GM12878 (cell line): ENCODE measurements at regions not wholly inside any gene's neighbourhood (a gene's known extent, or its start where the extent isn't known, plus 50 kb on each side); places are given as distances from the start of the nearest gene placed in this dataset.

ENCODE experiments used
- ATAC-seq: fragments of 200-7000 bp; cut with Tn5 transposase; 3 replicates; pipeline ENCODE4 v1.9.1; 2020; ENCODE audit warnings: mild to moderate bottlenecking, moderate library complexity
- BruUV-seq: library from RNA; stranded (reverse); fragments of 400-500 nt; replicated peaks from 2 replicates; lab custom pipeline; 2021; lab: Mats Ljungman, UMichigan
- CTCF ChIA-PET: fragments of 300-600 bp; sonication (Branson Sonifier 250); formaldehyde crosslinking; extraction: SDS; loops from one replicate; lab custom pipeline; 2021; ENCODE audit warnings: inconsistent platforms; lab: Yijun Ruan, JAX
- POLR2A ChIA-PET: fragments of 350-600 bp; formaldehyde crosslinking; extraction: SDS; loops from one replicate; lab custom pipeline; 2021; ENCODE audit warnings: inconsistent platforms; lab: Charles Lee
- RAD21 ChIA-PET: fragments of 300-600 bp; sonication (Branson Sonifier 250); formaldehyde crosslinking; loops from one replicate; lab custom pipeline; 2023; ENCODE audit warnings: antibody characterized with exemption; ENCODE audit not compliant: unreplicated experiment; lab: Charles Lee
- SMC1A ChIA-PET: fragments of 300-600 bp; sonication (Branson Sonifier 250); formaldehyde crosslinking; loops from one replicate; lab custom pipeline; 2023; ENCODE audit not compliant: unreplicated experiment, uncharacterized antibody; lab: Charles Lee
- DNase-seq: peaks from one replicate; pipeline ENCODE4 v3.0.0-alpha.2; 2011; ENCODE audit warnings: low read depth, low spot score
- FAIRE-seq: peaks from 3 replicates; lab custom pipeline; 2011; peaks lifted over from hg19 to GRCh38; lab: Jason Lieb, UNC
- H2AFZ ChIP-seq: 2 replicates; pipeline ENCODE4 v1.6.0; 2011; ENCODE audit warnings: low read depth, low read length, control low read depth; ENCODE audit not compliant: control insufficient read depth
- H3K27ac ChIP-seq: 2 replicates; pipeline ENCODE4 v1.5.1; 2011; ENCODE audit warnings: control low read depth; ENCODE audit not compliant: control insufficient read depth, insufficient read depth
- H3K27me3 ChIP-seq, 2 experiments: replicated peaks in 1 of 2; 2 replicates each; pipeline versions ENCODE4 v1.6.0 to v1.6.1; 2011; ENCODE audit warnings: low read length in 1 of 2; ENCODE audit not compliant: control insufficient read depth in 2 of 2, insufficient read depth in 2 of 2
- H3K36me3 ChIP-seq, 2 experiments: 2 replicates each; pipeline ENCODE4 v1.5.1; 2011; ENCODE audit warnings: low read length in 1 of 2; ENCODE audit not compliant: control insufficient read depth in 2 of 2, insufficient read depth in 2 of 2
- H3K4me1 ChIP-seq: 2 replicates; pipeline ENCODE4 v1.6.1; 2011; ENCODE audit warnings: mild to moderate bottlenecking, low read length, moderate library complexity, mixed read lengths; ENCODE audit not compliant: control insufficient read depth, insufficient read depth
- H3K4me2 ChIP-seq: 2 replicates; pipeline ENCODE4 v1.6.0; 2011; ENCODE audit warnings: control low read depth; ENCODE audit not compliant: control insufficient read depth, insufficient read depth
- H3K4me3 ChIP-seq: fragments of 200-600 bp; sonication (generic); 2 replicates; pipeline ENCODE4 v1.5.1; 2016
- H3K79me2 ChIP-seq: 2 replicates; pipeline ENCODE4 v1.6.0; 2011; ENCODE audit warnings: low read length; ENCODE audit not compliant: control insufficient read depth, insufficient read depth
- H3K9ac ChIP-seq: 2 replicates; pipeline ENCODE4 v1.8.0; 2011; ENCODE audit warnings: low read length, control low read depth, mixed read lengths; ENCODE audit not compliant: control insufficient read depth, insufficient read depth
- H3K9me3 ChIP-seq: replicated peaks from 3 replicates; pipeline ENCODE4 v1.5.1; 2011; ENCODE audit warnings: mild to moderate bottlenecking, low read length; ENCODE audit not compliant: control insufficient read depth, insufficient read depth
- H4K20me1 ChIP-seq: 2 replicates; pipeline ENCODE4 v1.6.0; 2011; ENCODE audit not compliant: control insufficient read depth, insufficient read depth
- BRCA1 ChIP-seq: IDR thresholded peaks from 2 replicates; pipeline ENCODE4 v1.6.1; 2011; ENCODE audit warnings: low read depth, low read length, improper control_type of control experiment
- EED ChIP-seq: sonication (generic); IDR thresholded peaks from 2 replicates; pipeline ENCODE4 v1.6.1; 2016; ENCODE audit warnings: antibody characterized with exemption, low read depth
- FOXK2 ChIP-seq: fragments of 450-650 bp; IDR thresholded peaks from 2 replicates; pipeline ENCODE4 v1.6.1; 2017; ENCODE audit warnings: mild to moderate bottlenecking, moderate library complexity
- GABPA ChIP-seq: IDR thresholded peaks from 2 replicates; pipeline ENCODE4 v1.6.1; 2014; ENCODE audit warnings: antibody characterized with exemption, low read depth, mild to moderate bottlenecking, inconsistent platforms
- HDAC2 ChIP-seq: fragments of 200-600 bp; sonication (generic); IDR thresholded peaks from 2 replicates; pipeline ENCODE4 v1.6.1; 2017
- JUNB ChIP-seq: IDR thresholded peaks from 2 replicates; pipeline ENCODE4 v1.6.1; 2016; ENCODE audit warnings: antibody characterized with exemption, mild to moderate bottlenecking
- KDM1A ChIP-seq: fragments of 200-600 bp; sonication (generic); IDR thresholded peaks from 2 replicates; pipeline ENCODE4 v1.6.1; 2016; ENCODE audit warnings: borderline replicate concordance
- MXI1 ChIP-seq: fragments of 150-350 bp; IDR thresholded peaks from 2 replicates; pipeline ENCODE4 v1.6.1; 2011; ENCODE audit warnings: low read depth, mild to moderate bottlenecking, inconsistent platforms, low read length, improper control_type of control experiment
- NFXL1 ChIP-seq: fragments of 450-650 bp; IDR thresholded peaks from 2 replicates; pipeline ENCODE4 v1.6.1; 2017; ENCODE audit warnings: antibody characterized with exemption, mild to moderate bottlenecking, borderline replicate concordance
- NR2C2 ChIP-seq: IDR thresholded peaks from 2 replicates; pipeline ENCODE4 v1.6.1; 2011; ENCODE audit warnings: borderline replicate concordance, low read depth; ENCODE audit not compliant: control insufficient read depth, insufficient read length
- RAD51 ChIP-seq: fragments of 450-650 bp; IDR thresholded peaks from 2 replicates; pipeline ENCODE4 v1.6.1; 2016; ENCODE audit warnings: moderate library complexity, mild to moderate bottlenecking, inconsistent platforms
- SIN3A ChIP-seq: IDR thresholded peaks from 2 replicates; pipeline ENCODE4 v1.6.1; 2012; ENCODE audit warnings: low read depth, low read length, improper control_type of control experiment
- SMAD1 ChIP-seq: fragments of 450-650 bp; IDR thresholded peaks from 2 replicates; pipeline ENCODE4 v1.6.1; 2018; ENCODE audit warnings: mild to moderate bottlenecking, low read depth; ENCODE audit not compliant: partially characterized antibody
- ZNF274 ChIP-seq: IDR thresholded peaks from one replicate; pipeline ENCODE4 v1.8.0; 2011; ENCODE audit not compliant: insufficient read length, insufficient read depth
- WGBS: methylation state at CpG from one replicate; pipeline ENCODE4 v1.1.6; 2016; ENCODE audit warnings: low lambda C conversion rate; ENCODE audit not compliant: insufficient replicate concordance, insufficient coverage; ENCODE audit errors: missing lambda C conversion rate; 5-methylcytosine and 5-hydroxymethylcytosine counted together
- in situ Hi-C: fragments of 300-500 bp; cut with MboI; formaldehyde crosslinking; loops from 9 replicates; pipeline ENCODE4 v1.14.3; 2018; ENCODE audit warnings: mixed read lengths
- intact Hi-C: fragments of 100-400 bp; cut with micrococcal nuclease; formaldehyde crosslinking; loops from one replicate; pipeline ENCODE4 v1.14.2; 2022; ENCODE audit not compliant: unreplicated experiment
- TF ChIP-seq, protein P1 (sequence below): fragments of 450-650 bp; IDR thresholded peaks from 2 replicates; pipeline ENCODE4 v1.6.1; 2016; ENCODE audit warnings: mild to moderate bottlenecking, moderate library complexity, borderline replicate concordance
- TF ChIP-seq, protein P2 (sequence below): fragments of 450-650 bp; IDR thresholded peaks from 2 replicates; pipeline ENCODE4 v1.6.1; 2017; ENCODE audit warnings: antibody characterized with exemption, mild to moderate bottlenecking, moderate library complexity

DNA sequence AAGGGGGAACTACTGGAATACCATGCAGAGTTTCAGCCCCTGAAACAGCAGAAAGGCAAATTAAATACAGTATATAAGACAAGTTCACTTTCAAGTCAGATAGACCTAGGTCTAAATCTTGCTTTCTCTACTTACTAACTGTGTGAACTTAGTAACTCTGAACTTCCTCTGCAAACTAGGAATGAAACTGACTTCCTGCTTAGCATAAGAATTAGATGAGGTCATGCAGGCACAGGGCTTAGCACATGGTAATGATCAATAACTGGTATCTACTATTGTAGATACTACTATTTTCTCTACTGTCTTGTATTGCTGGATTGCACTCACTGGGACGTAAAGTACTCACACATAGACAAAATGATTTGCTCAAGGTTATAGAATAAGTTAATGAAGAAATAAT is 51.5 kb upstream of the MTNR1B start:
- POLR2A ChIA-PET, result no interaction called here
- ATAC-seq (no peak), FAIRE-seq (peak; percentile 49), DNase-seq (no peak)
- Histone ChIP-seq H3K9ac (no peak overlapping the region), H3K27ac (no peak overlapping the region), H3K36me3 (no peaks in the 10 kb centered on the region), H3K9me3 (no peaks in the 10 kb centered on the region), H3K27me3 (no peaks in the 10 kb centered on the region), H3K4me1 (no peaks in the 10 kb centered on the region), H3K4me2 (no peak overlapping the region), H2AFZ (no peak overlapping the region), H4K20me1 (no peaks in the 10 kb centered on the region), H3K79me2 (no peaks in the 10 kb centered on the region), H3K4me3 (no peak overlapping the region)
- no peak for TF ChIP-seq GABPA
- no peak for TF ChIP-seq RAD51
- TF ChIP-seq ZNF274, result no peak
- no peak for TF ChIP-seq NR2C2
- TF ChIP-seq, protein P1, sequence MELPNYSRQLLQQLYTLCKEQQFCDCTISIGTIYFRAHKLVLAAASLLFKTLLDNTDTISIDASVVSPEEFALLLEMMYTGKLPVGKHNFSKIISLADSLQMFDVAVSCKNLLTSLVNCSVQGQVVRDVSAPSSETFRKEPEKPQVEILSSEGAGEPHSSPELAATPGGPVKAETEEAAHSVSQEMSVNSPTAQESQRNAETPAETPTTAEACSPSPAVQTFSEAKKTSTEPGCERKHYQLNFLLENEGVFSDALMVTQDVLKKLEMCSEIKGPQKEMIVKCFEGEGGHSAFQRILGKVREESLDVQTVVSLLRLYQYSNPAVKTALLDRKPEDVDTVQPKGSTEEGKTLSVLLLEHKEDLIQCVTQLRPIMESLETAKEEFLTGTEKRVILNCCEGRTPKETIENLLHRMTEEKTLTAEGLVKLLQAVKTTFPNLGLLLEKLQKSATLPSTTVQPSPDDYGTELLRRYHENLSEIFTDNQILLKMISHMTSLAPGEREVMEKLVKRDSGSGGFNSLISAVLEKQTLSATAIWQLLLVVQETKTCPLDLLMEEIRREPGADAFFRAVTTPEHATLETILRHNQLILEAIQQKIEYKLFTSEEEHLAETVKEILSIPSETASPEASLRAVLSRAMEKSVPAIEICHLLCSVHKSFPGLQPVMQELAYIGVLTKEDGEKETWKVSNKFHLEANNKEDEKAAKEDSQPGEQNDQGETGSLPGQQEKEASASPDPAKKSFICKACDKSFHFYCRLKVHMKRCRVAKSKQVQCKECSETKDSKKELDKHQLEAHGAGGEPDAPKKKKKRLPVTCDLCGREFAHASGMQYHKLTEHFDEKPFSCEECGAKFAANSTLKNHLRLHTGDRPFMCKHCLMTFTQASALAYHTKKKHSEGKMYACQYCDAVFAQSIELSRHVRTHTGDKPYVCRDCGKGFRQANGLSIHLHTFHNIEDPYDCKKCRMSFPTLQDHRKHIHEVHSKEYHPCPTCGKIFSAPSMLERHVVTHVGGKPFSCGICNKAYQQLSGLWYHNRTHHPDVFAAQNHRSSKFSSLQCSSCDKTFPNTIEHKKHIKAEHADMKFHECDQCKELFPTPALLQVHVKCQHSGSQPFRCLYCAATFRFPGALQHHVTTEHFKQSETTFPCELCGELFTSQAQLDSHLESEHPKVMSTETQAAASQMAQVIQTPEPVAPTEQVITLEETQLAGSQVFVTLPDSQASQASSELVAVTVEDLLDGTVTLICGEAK, result no peak
- no peak for TF ChIP-seq MXI1
- no peak for TF ChIP-seq SMAD1
- TF ChIP-seq FOXK2, result no peak
- no peak for TF ChIP-seq NFXL1
- no peak for TF ChIP-seq KDM1A
- no peak for TF ChIP-seq BRCA1
- no peak for TF ChIP-seq HDAC2
- TF ChIP-seq JUNB, result no peak
- TF ChIP-seq EED, result no peak
- no peak for TF ChIP-seq SIN3A
- TF ChIP-seq, protein P2, sequence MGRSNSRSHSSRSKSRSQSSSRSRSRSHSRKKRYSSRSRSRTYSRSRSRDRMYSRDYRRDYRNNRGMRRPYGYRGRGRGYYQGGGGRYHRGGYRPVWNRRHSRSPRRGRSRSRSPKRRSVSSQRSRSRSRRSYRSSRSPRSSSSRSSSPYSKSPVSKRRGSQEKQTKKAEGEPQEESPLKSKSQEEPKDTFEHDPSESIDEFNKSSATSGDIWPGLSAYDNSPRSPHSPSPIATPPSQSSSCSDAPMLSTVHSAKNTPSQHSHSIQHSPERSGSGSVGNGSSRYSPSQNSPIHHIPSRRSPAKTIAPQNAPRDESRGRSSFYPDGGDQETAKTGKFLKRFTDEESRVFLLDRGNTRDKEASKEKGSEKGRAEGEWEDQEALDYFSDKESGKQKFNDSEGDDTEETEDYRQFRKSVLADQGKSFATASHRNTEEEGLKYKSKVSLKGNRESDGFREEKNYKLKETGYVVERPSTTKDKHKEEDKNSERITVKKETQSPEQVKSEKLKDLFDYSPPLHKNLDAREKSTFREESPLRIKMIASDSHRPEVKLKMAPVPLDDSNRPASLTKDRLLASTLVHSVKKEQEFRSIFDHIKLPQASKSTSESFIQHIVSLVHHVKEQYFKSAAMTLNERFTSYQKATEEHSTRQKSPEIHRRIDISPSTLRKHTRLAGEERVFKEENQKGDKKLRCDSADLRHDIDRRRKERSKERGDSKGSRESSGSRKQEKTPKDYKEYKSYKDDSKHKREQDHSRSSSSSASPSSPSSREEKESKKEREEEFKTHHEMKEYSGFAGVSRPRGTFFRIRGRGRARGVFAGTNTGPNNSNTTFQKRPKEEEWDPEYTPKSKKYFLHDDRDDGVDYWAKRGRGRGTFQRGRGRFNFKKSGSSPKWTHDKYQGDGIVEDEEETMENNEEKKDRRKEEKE, result no peak
- RAD21 ChIA-PET, result no interaction called here
- in situ Hi-C loops (no loop called here), intact Hi-C loops (no loop called here)
- 23% methylated on average over 1 of the region's 1 CpG for WGBS
- no TSS peak for BruUV-seq
- SMC1A ChIA-PET, result no interaction called here
- CTCF ChIA-PET, result no interaction called here
